Thyroid gland (tissue), 4 donors: ENCODE measurements at regions not wholly inside any gene's neighbourhood (a gene's known extent, or its start where the extent isn't known, plus 50 kb on each side); places are given as distances from the start of the nearest gene placed in this dataset.

ENCODE experiments used
- DNase-seq, 2 donors: peaks; one replicate each; pipeline ENCODE4 v3.0.0-alpha.2; 2019
- H3K27ac ChIP-seq, 3 donors: fragments of 200-600 bp; sonication (generic); 1 replicate in 2 of 3; 2 replicates in 1 of 3; pipeline ENCODE4 v1.5.1; 2016 to 2019; ENCODE audit warnings: mild to moderate bottlenecking in 1 of 3, moderate library complexity in 1 of 3
- H3K27me3 ChIP-seq: fragments of 200-600 bp; sonication (generic); one replicate; pipeline ENCODE4 v1.5.1; 2019
- H3K36me3 ChIP-seq, 2 donors: fragments of 200-600 bp; sonication (generic); one replicate each; pipeline ENCODE4 v1.5.1; 2016 to 2019
- H3K4me1 ChIP-seq, 2 donors: fragments of 200-600 bp; sonication (generic); one replicate each; pipeline ENCODE4 v1.5.1; 2017 to 2019
- H3K4me3 ChIP-seq, 3 donors: fragments of 200-600 bp; sonication (generic); replicated peaks in 1 of 3; 1 replicate in 2 of 3; 2 replicates in 1 of 3; pipeline ENCODE4 v1.5.1; 2016; ENCODE audit warnings: mild to moderate bottlenecking in 1 of 3
- H3K9me3 ChIP-seq: fragments of 200-600 bp; sonication (generic); one replicate; pipeline ENCODE4 v1.5.1; 2017
- CTCF ChIP-seq, 6 experiments: fragments of 200-600 bp in 3 of 6; fragments of 450-650 bp in 3 of 6; sonication (generic) in 3 of 6; IDR thresholded peaks; one replicate each; pipeline ENCODE4 v1.5.1; 2016 to 2019; ENCODE audit warnings: antibody characterized with exemption in 6 of 6, mild to moderate bottlenecking in 2 of 6, inconsistent platforms in 1 of 6, moderate library complexity in 1 of 6
- POLR2A ChIP-seq, 2 donors: fragments of 450-650 bp; IDR thresholded peaks; one replicate each; pipeline ENCODE4 v1.6.1; 2017; ENCODE audit warnings: antibody characterized with exemption in 2 of 2, mild to moderate bottlenecking in 2 of 2, moderate library complexity in 1 of 2
- WGBS, 2 donors: methylation state at CpG; one replicate each; pipeline ENCODE4 v1.1.5; 2017; 5-methylcytosine and 5-hydroxymethylcytosine counted together
- intact Hi-C: fragments of 100-400 bp; cut with DNase I; formaldehyde crosslinking; loops from one replicate; pipeline ENCODE4 v1.15.1; 2023

- H3K36me3 ChIP-seq: no peaks in the 10 kb centered on the region
- no peak overlapping the region for H3K4me3 ChIP-seq
- no peak overlapping the region for H3K27ac ChIP-seq
- H3K9me3 ChIP-seq: no peaks in the 10 kb centered on the region
- TF ChIP-seq POLR2A (IDR thresholded peaks at IDR 0.05) (no peak), CTCF (IDR thresholded peaks at IDR 0.05) (no peak)
- DNase-seq: no peak
- intact Hi-C loops: no loop called here
- no peaks in the 10 kb centered on the region for H3K27me3 ChIP-seq
- 83 to 90% methylated on average over 3 of the region's 3 CpGs for WGBS, 2 donors
- H3K4me1 ChIP-seq: no peaks in the 10 kb centered on the region
Measured at GRCh38 chr20:41800040-41800439, 181.9 kb upstream of the CHD6 start.

DNA sequence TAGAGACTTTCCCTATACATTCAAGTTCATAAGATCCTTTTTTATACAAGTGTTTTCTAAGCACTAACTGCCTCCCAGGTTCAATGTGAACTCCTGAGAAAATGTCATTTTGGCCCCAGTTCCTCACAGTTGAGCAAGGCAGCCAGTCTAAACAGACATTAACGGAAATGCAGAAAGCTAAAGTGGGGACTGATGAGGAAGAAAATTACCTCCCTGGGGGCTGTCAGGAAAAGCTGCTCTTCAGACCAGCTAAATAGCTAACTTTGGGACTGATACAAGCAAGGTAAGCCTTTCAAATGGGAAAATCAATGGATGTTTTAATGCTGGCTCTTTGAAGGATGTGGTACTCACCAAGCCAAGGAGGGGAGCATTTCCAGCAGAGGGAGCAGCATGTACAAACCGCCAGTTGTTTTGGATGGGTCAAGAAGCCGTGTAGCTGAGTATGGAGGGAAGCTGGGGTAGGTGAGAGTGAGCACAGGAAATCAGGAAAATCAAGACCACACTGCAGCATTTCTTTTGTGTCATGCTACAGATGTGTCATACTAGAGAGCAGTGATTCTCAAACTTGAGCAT lies 180.8 kb upstream of the CHD6 start:
- H3K27ac ChIP-seq: no peak overlapping the region
- 39 to 67% methylated on average over 3 of the region's 3 CpGs for WGBS, 2 donors
- TF ChIP-seq POLR2A (IDR thresholded peaks at IDR 0.05) (no peak), CTCF (IDR thresholded peaks at IDR 0.05) (no peak)
- no peak overlapping the region for H3K4me3 ChIP-seq
- intact Hi-C loops: no loop called here
- no peaks in the 10 kb centered on the region for H3K4me1 ChIP-seq
- H3K9me3 ChIP-seq: no peaks in the 10 kb centered on the region
- no peaks in the 10 kb centered on the region for H3K27me3 ChIP-seq
- DNase-seq: no peak
- no peaks in the 10 kb centered on the region for H3K36me3 ChIP-seq

DNA sequence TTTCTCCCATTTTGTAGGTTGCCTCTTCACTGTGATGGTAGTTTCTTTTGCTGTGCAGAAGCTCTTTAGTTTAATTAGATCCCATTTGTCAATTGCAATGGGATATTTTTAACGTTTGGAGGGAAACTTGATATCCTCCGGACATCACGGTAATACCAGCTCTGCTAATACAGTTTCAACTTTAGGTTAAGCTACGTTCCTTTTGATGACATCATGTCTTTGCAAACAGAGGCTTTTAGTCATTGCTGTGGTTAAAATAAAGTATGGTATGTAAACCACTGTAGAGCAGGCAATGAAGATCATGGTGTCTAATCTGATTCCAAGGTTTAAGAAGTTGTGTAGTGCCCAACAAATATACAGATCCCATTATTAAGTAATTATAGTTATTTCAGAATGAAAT lies 168.0 kb upstream of the CHD6 start:
- Histone ChIP-seq H3K4me1 (no peaks in the 10 kb centered on the region), H3K36me3 (no peaks in the 10 kb centered on the region), H3K9me3 (no peaks in the 10 kb centered on the region), H3K4me3 (no peak overlapping the region), H3K27me3 (no peaks in the 10 kb centered on the region), H3K27ac (no peak overlapping the region)
- no peak for TF ChIP-seq POLR2A (IDR thresholded peaks at IDR 0.05)
- no peak for TF ChIP-seq CTCF (IDR thresholded peaks at IDR 0.05)
- WGBS, 2 donors: 68 to 76% methylated on average over 4 of the region's 4 CpGs
- DNase-seq: no peak
- intact Hi-C loops: no loop called here

DNA sequence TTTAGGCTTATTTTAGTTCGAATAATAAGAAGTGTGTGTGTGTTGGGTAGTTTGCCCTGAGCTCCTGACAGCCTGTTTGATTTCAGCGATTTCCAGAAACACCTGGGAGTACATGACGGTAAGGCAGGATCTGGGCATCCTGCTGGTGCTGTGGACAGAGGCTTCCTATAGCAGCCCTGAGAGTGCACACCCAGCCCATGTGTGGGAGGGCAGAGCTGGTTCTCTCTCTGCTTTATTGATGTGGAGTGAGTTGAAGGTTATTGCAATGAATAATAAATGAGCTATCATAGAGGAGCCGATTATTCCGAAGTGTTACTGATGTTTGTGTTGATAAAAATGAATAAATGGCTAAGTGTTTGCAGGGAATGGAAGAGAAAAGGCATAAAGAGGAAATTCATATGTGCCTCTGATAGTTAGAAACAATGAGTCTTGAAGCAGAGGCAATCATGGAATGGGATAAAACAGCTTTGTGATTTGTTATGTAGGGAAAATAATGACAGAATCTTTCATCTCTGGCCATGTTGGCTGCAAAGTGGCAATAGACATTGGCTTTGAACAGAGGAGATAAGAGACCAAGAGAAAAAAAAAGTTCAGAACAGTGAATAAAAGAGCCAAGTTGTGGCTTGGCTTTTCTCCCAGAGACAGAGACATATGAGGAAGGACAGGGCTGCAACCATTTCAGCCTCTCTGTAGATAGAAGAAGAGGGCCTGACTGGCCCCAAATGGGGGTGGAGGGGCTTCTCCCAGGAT lies 166.2 kb upstream of the CHD6 start:
- Histone ChIP-seq H3K4me1 (no peaks in the 10 kb centered on the region), H3K4me3 (no peak overlapping the region), H3K27ac (no peak overlapping the region), H3K27me3 (no peaks in the 10 kb centered on the region), H3K36me3 (no peaks in the 10 kb centered on the region), H3K9me3 (no peaks in the 10 kb centered on the region)
- intact Hi-C loops: no loop called here
- TF ChIP-seq CTCF (IDR thresholded peaks at IDR 0.05): no peak
- WGBS, 2 donors: 78% methylated on average over 5 of the region's 5 CpGs
- no peak for DNase-seq

DNA sequence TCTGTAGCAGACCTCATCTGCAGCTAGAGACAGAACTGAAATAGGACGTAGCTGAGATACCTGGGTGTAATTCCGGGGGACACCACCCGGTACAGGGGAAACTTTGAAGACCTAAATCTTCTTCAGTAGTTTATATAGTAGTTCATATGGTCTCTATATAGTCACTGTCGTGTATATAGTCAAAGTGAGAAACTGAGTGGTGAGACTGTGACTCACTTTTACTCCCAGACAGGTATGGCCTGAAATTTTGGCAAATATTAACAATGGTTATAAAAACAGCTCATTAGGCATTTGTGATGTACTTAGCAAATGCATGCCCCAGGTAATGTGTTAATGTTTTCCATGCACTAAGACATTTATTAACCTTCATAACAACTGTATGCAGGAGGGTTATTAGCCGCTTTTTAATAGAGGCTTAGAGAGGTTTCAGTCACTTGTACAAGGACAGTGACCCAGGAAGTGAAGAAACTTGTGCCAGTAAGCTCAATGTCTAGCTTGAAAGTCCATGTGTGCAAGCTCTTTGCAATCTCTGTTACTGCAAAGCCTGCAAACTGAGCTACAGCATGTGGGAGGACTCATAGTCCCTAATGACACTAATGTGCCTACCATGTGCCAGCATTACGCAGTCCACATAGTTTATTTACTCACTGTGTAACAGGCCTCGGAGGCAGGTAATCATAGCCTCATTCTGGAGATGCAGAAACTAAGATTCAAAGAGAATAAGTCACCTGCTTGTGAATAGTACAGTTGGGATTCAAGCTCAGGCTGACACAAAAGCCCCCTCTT lies 165.4 kb upstream of the CHD6 start:
- TF ChIP-seq CTCF (IDR thresholded peaks at IDR 0.05) (no peak), POLR2A (IDR thresholded peaks at IDR 0.05) (no peak)
- WGBS, 2 donors: 79 to 89% methylated on average over 7 of the region's 7 CpGs
- H3K36me3 ChIP-seq: no peaks in the 10 kb centered on the region
- H3K27me3 ChIP-seq: no peaks in the 10 kb centered on the region
- no peak for DNase-seq
- intact Hi-C loops: no loop called here
- no peaks in the 10 kb centered on the region for H3K4me1 ChIP-seq
- no peak overlapping the region for H3K4me3 ChIP-seq
- H3K27ac ChIP-seq: no peak overlapping the region
- H3K9me3 ChIP-seq: no peaks in the 10 kb centered on the region
